ENCODE measurements at regions not wholly inside any gene's neighbourhood (a gene's known extent, or its start where the extent isn't known, plus 50 kb on each side); places are given as distances from the start of the nearest gene placed in this dataset.

GRCh38 chr2:134131681-134132489 is 122.0 kb upstream of the MGAT5 start:
- DNase-seq, result no peak

- DNase-seq, result no peak
Measured at GRCh38 chr2:134132490-134132857, 121.4 kb upstream of the MGAT5 start.

- DNase-seq, result no peak
Measured at GRCh38 chr2:134133622-134134312, 120.1 kb upstream of the MGAT5 start.

- no peak for DNase-seq
Measured at GRCh38 chr2:134134313-134134706, 119.6 kb upstream of the MGAT5 start.

GRCh38 chr2:134134827-134135226 is 119.0 kb upstream of the MGAT5 start:
- no peak for DNase-seq

GRCh38 chr2:134135793-134136192 is 118.1 kb upstream of the MGAT5 start:
- DNase-seq, result no peak

GRCh38 chr2:134136731-134137130 is 117.1 kb upstream of the MGAT5 start:
- DNase-seq, result no peak

- peak; percentile 75 for DNase-seq
Measured at GRCh38 chr2:134137182-134137611, 116.7 kb upstream of the MGAT5 start.

GRCh38 chr2:134138115-134138514 is 115.8 kb upstream of the MGAT5 start:
- DNase-seq, result no peak

- no peak for DNase-seq
Measured at GRCh38 chr2:134139611-134140010, 114.3 kb upstream of the MGAT5 start.

GRCh38 chr2:134140251-134140661 is 113.6 kb upstream of the MGAT5 start:
- no peak for DNase-seq

GRCh38 chr2:134141598-134142340 is 112.1 kb upstream of the MGAT5 start:
- no peak for DNase-seq

- no peak for DNase-seq
Measured at GRCh38 chr2:134142341-134142738, 111.5 kb upstream of the MGAT5 start.

- no peak for DNase-seq
Measured at GRCh38 chr2:134142903-134143302, 111.0 kb upstream of the MGAT5 start.

- DNase-seq, result no peak
Measured at GRCh38 chr2:134143568-134143967, 110.3 kb upstream of the MGAT5 start.

GRCh38 chr2:134144081-134144596 is 109.7 kb upstream of the MGAT5 start:
- DNase-seq, result no peak

GRCh38 chr2:134144651-134145050 is 109.2 kb upstream of the MGAT5 start:
- no peak for DNase-seq

GRCh38 chr2:134145519-134145918 is 108.4 kb upstream of the MGAT5 start:
- no peak for DNase-seq

GRCh38 chr2:134146161-134146560 is 107.7 kb upstream of the MGAT5 start:
- no peak for DNase-seq

GRCh38 chr2:134146620-134147019 is 107.3 kb upstream of the MGAT5 start:
- DNase-seq, result no peak

- DNase-seq, result no peak
Measured at GRCh38 chr2:134148172-134148571, 105.7 kb upstream of the MGAT5 start.

GRCh38 chr2:134148843-134149472 is 104.9 kb upstream of the MGAT5 start:
- peak; percentile 86 for DNase-seq

GRCh38 chr2:134149904-134150303 is 104.0 kb upstream of the MGAT5 start:
- DNase-seq, result no peak

Measured in GF-D8 (cell line).